Adrenal gland (tissue), 9 donors: ENCODE measurements at regions not wholly inside any gene's neighbourhood (a gene's known extent, or its start where the extent isn't known, plus 50 kb on each side); places are given as distances from the start of the nearest gene placed in this dataset.

Experiments used
- DNase-seq, 7 donors: peaks; one replicate each; pipeline ENCODE4 v3.0.0-alpha.2; 2019 to 2020
- H3K27ac ChIP-seq, 5 donors: fragments of 200-600 bp; sonication (generic) in 4 of 5; 1 replicate in 3 of 5; 2 replicates in 2 of 5; pipeline versions ENCODE4 v1.5.1 to v1.8.0; 2016 to 2020; ENCODE audit warnings: mild to moderate bottlenecking in 1 of 5
- H3K27me3 ChIP-seq: fragments of 200-600 bp; 2 replicates; pipeline ENCODE4 v1.8.0; 2021
- H3K36me3 ChIP-seq, 2 donors: fragments of 200-600 bp; replicated peaks in 1 of 2; 1 replicate in 1 of 2; 2 replicates in 1 of 2; pipeline versions ENCODE4 v1.5.1 to v1.8.0; 2018 to 2022
- H3K4me1 ChIP-seq, 2 donors: fragments of 200-600 bp; replicated peaks in 1 of 2; 1 replicate in 1 of 2; 2 replicates in 1 of 2; pipeline versions ENCODE4 v1.5.1 to v1.8.0; 2018 to 2021
- H3K4me3 ChIP-seq, 4 donors: fragments of 200-600 bp; sonication (generic) in 3 of 4; one replicate each; pipeline ENCODE4 v1.5.1; 2016 to 2018
- H3K9me3 ChIP-seq, 3 donors: fragments of 200-600 bp; sonication (generic) in 1 of 3; replicated peaks in 1 of 3; 1 replicate in 2 of 3; 2 replicates in 1 of 3; pipeline versions ENCODE4 v1.5.1 to v1.8.0; 2016 to 2021
- POLR2A ChIP-seq, 2 donors: fragments of 450-650 bp; IDR thresholded peaks; one replicate each; pipeline ENCODE4 v1.6.1; 2017; ENCODE audit warnings: antibody characterized with exemption in 2 of 2, mild to moderate bottlenecking in 2 of 2, moderate library complexity in 1 of 2
- WGBS, 4 donors: extraction: QIAGEN DNeasy Blood & Tissue Kit in 2 of 4; methylation state at CpG; one replicate each; pipeline versions ENCODE4 v1.1.5 to v1.1.7; 2013 to 2017; 5-methylcytosine and 5-hydroxymethylcytosine counted together
- intact Hi-C, 2 donors: fragments of 100-400 bp; cut with DNase I; formaldehyde crosslinking; loops; one replicate each; pipeline versions ENCODE4 v1.14.1 to v1.15.0; 2022 to 2023
- TF ChIP-seq, protein P1 (sequence below), 6 experiments: fragments of 450-650 bp in 4 of 6; fragments of 200-600 bp in 2 of 6; sonication (generic) in 1 of 6; IDR thresholded peaks; 1 replicate in 5 of 6; 2 replicates in 1 of 6; pipeline versions ENCODE4 v1.5.1 to v1.8.0; 2016 to 2021; ENCODE audit warnings: antibody characterized with exemption in 6 of 6, mild to moderate bottlenecking in 2 of 6, moderate library complexity in 1 of 6
- donor health status: healthy with polysubstance abuse.
- donor health status: Bipolar disorder and iron deficiency.
- donor health status: DM: yes; HTN: yes; CAD: no.
- donor health status: DM: no; HTN: no; CAD: no.
- donor health status: DM: no; HTN: no; CAD: no.

DNA sequence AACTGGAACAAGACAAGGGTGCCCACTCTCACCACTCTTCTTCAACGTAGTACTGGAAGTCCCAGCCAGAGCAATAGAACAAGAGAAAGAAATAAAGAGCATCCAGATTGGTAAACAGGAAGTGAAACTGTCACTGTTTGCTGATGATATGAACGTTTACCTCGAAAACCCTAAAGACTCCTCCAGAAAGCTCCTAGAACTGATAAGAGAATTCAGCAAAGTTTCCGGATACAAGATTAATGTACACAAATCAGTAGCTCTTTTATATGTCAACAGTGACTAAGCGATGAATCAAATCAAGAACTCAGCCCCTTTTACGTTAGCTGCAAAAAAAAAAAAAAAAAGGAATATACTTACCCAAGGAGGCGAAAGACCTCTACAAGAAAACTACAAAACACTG, 306.6 kb downstream of the PLK2 start:
- Histone ChIP-seq H3K27ac (no peak overlapping the region), H3K4me3 (no peak overlapping the region), H3K27me3 (no peaks in the 10 kb centered on the region), H3K36me3 (no peaks in the 10 kb centered on the region), H3K4me1 (no peaks in the 10 kb centered on the region), H3K9me3 (no peaks in the 10 kb centered on the region)
- 77 to 85% (median 80%) methylated on average over 7 of the region's 7 CpGs for WGBS, 4 donors
- DNase-seq: no peak
- intact Hi-C loops: no loop called here
- TF ChIP-seq POLR2A (IDR thresholded peaks at IDR 0.05): no peak
- TF ChIP-seq, protein P1, sequence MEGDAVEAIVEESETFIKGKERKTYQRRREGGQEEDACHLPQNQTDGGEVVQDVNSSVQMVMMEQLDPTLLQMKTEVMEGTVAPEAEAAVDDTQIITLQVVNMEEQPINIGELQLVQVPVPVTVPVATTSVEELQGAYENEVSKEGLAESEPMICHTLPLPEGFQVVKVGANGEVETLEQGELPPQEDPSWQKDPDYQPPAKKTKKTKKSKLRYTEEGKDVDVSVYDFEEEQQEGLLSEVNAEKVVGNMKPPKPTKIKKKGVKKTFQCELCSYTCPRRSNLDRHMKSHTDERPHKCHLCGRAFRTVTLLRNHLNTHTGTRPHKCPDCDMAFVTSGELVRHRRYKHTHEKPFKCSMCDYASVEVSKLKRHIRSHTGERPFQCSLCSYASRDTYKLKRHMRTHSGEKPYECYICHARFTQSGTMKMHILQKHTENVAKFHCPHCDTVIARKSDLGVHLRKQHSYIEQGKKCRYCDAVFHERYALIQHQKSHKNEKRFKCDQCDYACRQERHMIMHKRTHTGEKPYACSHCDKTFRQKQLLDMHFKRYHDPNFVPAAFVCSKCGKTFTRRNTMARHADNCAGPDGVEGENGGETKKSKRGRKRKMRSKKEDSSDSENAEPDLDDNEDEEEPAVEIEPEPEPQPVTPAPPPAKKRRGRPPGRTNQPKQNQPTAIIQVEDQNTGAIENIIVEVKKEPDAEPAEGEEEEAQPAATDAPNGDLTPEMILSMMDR (IDR thresholded peaks at IDR 0.05): no peak

DNA sequence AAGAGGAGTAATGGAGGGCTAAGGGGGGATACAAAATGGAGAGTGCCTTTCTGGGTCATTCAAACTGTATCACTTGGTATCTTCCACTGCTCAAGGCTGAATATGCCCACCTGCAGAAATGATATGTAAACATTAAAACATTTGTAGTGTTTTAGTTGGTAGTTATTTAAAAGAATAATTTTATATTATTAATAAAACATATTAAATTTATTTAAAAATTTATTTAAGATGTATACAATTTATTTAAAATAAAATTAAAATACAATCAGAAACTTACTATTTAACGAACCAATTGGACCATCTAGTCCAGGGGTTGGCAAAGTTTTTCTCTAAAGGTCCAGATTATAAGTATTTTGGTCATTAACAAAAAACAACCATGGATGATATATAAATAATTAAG, 308.5 kb downstream of the PLK2 start:
- Histone ChIP-seq H3K36me3 (no peaks in the 10 kb centered on the region), H3K27me3 (no peaks in the 10 kb centered on the region), H3K4me1 (no peaks in the 10 kb centered on the region), H3K9me3 (no peaks in the 10 kb centered on the region), H3K4me3 (no peak overlapping the region), H3K27ac (no peak overlapping the region)
- intact Hi-C loops: no loop called here
- no peak for TF ChIP-seq POLR2A (IDR thresholded peaks at IDR 0.05)
- TF ChIP-seq, protein P1 (IDR thresholded peaks at IDR 0.05): no peak
- 76 to 89% (median 77%) methylated on average over 1 of the region's 1 CpG for WGBS, 4 donors
- DNase-seq: no peak

DNA sequence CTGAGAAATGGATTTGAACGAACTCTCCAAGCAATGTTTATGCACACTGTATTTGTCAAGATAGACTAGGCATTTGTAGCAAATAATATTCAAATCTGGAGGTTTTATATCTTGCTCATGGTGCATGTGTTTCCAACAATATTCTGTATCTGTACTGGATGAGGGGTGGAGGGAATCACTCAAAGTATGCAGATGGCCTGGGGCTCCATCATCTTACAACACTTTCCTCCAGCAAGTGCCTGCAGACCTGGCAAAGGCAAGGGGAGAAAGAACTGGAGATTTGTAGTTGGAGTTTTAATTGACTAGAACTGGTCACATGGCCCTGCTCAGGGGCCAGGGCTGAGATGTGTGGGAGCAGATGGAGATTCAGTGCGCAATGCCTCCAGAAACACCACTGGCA, 309.0 kb downstream of the PLK2 start:
- no peak overlapping the region for H3K27ac ChIP-seq
- no peak for TF ChIP-seq POLR2A (IDR thresholded peaks at IDR 0.05)
- TF ChIP-seq, protein P1 (IDR thresholded peaks at IDR 0.05): no peak
- H3K9me3 ChIP-seq: no peaks in the 10 kb centered on the region
- WGBS, 4 donors: 90 to 93% (median 92%) methylated on average over 2 of the region's 2 CpGs
- no peaks in the 10 kb centered on the region for H3K36me3 ChIP-seq
- no peak overlapping the region for H3K4me3 ChIP-seq
- DNase-seq: no peak
- intact Hi-C loops: no loop called here
- H3K4me1 ChIP-seq: no peaks in the 10 kb centered on the region
- no peaks in the 10 kb centered on the region for H3K27me3 ChIP-seq

DNA sequence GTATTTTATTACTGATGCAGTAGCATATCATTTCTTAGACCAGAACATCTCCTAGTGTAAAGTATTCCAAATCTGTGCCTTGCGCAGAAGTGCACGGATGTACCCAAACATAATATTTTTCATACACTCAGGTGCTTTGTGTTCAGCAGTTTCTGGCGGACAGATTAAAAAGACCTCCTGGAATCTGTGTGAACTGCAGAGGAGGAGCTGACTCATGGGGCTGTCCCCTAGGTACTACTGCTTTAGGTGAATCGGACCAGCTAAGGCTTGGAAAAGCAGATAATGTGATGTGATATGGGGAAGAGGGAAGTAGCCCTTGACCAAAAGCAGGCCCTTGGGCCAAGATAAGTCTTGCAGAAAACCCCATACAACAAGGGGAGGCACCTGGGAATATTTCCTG, 310.1 kb downstream of the PLK2 start:
- Histone ChIP-seq H3K4me1 (no peaks in the 10 kb centered on the region), H3K36me3 (no peaks in the 10 kb centered on the region), H3K27me3 (no peaks in the 10 kb centered on the region), H3K27ac (no peak overlapping the region), H3K4me3 (no peak overlapping the region), H3K9me3 (no peaks in the 10 kb centered on the region)
- WGBS, 4 donors: 88 to 92% (median 89%) methylated on average over 4 of the region's 4 CpGs
- TF ChIP-seq POLR2A (IDR thresholded peaks at IDR 0.05): no peak
- TF ChIP-seq, protein P1 (IDR thresholded peaks at IDR 0.05): no peak
- no peak for DNase-seq
- intact Hi-C loops: no loop called here
